Retina (tissue), 1 donor: ENCODE measurements at regions not wholly inside any gene's neighbourhood (a gene's known extent, or its start where the extent isn't known, plus 50 kb on each side); places are given as distances from the start of the nearest gene placed in this dataset.
"Not testable (repeated sequence)": the region's sequence is repeated elsewhere in the genome, so short reads cannot be mapped to it uniquely, and the experiment has no call there.

Experiments
- DNase-seq: peaks from one replicate; pipeline ENCODE4 v3.0.0-alpha.2; 2016

DNA sequence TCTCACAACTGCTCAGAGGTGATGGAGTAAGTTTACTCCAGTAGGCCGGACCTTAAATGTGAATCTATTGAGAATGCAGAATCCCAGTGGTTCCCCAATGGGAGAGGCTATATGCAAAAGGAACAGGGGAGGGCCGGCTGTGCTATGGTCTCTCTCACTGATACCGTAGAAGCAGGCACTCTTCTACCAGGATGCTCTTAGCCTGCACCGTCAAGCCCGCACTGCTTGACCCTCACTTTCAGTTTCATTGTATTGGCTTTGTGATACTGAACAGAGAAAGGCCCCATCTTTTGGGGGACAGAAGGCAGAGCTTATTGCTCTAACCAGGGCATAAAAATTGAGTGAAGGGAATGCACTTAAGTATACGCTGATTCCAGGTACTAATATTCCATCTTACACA, 615.0 kb upstream of the RGMB start:
- no peak for DNase-seq

DNA sequence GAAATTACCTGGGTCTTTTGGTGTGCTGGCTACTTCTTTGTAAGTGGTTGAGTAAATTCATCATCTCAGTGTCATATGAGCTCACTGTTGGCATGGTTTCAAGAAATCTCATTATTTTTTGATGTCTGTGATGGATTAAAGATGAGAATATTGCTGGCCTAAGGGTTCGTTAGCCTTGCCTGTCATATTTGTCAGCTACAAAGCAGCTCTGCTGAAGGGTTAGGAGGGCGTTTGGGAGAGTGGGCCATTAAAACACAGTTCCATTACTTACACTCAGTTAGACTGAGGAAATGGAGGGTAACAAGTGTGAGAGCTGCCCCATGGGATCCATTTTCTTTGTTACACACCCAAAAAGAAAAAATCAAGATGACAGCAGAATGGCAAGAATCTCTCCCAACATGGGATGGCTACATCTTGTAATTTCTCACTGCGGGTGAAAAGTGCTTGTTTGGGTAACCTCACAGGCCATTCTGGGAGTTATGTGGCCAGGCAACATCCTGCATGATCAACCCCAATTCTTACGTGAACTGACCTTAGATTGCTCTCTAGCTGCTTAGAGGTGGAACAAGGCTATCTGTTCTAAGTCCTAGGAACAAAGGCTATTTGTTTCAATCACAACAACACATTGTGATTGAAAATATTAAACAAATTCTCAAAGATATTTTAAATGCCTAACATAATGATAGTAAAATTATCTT, 609.5 kb upstream of the RGMB start:
- DNase-seq, result peak; percentile 81

DNA sequence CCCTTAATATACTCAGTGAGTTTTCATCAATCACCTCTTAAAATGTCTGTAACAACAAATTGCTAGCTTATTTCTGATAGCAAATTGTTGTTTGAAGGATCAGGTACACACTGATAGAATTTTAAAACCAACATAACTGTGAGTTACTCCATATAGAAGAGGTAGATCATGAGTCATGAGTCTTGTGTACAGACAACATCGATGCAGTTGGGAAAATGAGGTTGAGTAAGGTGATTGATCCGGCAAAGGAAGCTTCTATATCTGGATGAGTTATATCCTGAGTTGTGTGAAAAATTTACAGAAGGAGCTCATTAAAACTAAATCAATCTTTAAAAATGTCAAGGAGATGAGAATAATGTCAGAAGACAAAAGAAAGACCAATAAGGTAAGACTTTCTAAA, 604.6 kb upstream of the RGMB start:
- no peak for DNase-seq

DNA sequence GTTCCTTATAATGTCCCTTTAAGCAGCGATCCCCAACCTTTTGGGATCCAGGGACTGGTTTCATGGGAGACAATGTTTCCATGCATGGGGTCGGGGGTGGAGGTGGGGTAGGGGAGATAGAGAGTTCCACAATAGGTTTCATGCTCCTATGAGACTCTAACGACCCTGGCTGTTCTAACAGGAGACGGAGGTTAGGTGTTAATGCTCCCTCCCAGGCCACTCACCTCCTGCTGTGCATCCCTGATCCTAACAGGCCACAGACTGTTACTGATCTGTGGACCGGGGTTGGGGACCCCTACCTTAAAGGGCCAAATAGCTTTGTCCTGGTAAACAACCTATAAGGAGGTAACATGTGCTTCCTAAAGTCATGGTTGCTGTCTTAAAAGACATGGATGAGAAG, 602.5 kb upstream of the RGMB start:
- DNase-seq, result no peak

DNA sequence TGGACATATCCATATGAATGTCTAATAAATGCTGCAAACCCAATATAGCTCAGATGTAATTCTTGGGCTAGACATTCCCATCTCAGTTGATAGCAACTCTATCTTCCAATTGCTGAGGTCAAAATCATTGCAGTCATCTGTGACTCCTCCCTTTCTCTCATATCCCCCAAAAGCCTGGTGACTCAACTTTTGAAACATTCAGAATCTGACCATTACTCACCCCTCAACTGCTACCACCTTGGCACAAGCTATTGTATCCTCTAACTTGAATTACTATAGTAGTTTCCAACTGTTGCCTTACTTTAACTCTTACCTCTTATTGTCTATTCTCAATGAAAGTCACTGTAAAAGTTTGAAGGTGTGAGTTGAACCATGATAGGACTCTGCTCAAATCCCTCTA, 600.1 kb upstream of the RGMB start:
- no peak for DNase-seq

DNA sequence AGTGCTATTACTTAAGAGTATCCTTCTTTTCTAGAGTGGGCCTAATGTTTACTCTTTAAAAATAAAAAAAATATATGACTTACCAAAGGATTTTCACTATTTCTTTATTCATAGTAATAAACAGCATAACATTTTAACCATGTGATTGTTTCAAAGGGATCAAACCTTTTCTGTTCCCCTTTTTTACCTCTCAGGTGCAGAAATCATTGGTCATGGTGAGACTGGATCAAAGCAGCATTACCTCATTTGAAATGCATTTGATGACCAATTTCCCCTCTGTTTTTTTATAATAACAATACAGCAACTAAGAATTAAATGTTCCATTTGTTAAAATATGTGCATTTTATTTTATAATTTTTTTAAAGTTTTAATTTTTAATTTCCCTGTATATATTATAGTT, 598.0 kb upstream of the RGMB start:
- DNase-seq, result no peak

DNA sequence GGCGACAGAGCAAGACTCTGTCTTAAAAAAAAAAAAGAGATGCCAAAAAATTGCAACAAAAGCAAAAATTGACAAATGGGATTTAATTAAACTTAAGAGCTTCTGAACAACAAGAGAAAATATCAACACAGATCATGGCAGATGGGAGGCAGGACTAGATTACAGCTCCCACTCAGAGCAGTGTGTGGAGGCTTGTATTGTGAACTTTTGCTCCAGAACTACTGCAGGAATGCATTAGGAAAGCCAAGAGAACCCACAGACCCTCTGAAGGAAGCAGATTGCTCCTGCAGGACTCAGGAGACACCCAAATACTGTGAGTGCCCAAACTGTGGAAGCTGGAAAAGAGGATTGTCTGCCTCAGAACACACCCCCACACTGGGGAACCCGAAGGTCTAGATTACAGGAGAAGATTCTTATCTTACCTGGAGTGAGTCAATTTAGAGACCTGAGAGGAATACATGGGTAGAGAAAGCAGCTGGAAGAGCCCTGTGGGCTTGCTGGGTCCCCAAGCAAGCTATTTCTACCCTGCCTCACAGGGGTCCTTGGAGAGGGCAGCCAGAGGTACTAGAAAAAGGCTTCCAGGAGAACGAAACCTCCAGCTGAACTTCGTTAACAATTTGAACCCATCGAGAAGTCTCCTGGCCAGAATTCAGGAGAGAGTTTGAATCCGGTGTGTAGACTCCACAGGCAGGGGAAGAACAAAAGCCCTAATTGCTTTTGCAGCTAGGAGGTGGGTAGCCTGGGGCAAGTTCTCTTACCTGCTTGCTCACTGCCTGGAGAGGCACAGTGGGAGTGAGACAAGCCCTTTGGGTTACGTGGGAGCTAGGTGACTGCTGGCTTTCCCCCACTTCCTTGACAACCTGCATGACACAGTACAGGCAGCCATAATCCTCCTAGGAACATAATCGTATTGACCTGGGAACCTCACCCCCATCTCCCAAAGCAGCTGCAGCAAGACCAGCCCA, 593.4 kb upstream of the RGMB start:
- no peak for DNase-seq

DNA sequence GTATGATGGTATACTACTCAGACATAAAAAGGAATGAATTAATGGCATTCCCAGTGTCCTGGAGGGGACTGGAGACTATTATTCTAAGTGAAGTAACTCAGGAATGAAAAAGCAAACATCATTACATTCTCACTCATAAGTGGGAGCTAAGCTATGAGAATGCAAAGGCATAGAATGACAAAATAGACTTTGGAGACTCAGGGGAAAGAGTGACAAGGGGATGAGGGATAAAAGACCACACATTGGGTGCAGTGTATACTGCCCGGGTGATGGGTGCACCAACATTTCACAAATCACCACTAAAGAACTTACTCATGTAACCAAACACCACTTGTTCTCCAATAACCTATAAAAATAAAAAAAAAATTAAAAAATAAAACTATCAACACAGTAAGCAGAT, 587.3 kb upstream of the RGMB start:
- no peak for DNase-seq

DNA sequence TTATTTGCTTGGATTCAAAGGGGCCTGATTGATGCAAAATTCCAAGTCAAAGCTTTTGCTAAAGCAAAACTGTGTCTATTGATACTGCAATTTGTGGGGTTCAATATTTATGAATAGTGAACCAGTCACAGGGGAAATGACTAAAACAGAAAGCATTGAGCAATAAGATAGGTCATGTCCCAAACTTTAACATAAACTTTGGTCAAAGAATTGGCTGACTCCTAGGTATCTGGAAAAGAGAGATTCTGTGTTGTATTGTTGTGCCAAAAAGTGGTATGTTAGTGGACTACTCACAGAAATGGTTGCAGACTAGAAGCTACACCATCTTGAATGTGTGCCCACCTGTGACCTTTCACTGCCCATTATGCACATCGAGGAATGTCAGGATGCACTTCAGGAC, 585.5 kb upstream of the RGMB start:
- no peak for DNase-seq

DNA sequence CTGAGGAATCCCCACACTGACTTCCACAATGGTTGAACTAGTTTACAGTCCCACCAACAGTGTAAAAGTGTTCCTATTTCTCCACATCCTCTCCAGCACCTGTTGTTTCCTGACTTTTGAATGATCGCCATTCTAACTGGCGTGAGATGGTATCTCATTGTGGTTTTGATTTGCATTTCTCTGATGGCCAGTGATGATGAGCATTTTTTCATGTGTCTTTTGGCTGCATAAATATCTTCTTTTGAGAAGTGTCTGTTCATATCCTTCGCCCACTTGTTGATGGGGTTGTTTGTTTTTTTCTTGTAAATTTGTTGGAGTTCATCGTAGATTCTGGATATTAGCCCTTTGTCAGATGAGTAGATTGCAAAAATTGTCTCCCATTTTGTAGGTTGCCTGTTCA, 583.1 kb upstream of the RGMB start:
- DNase-seq, result not testable (repeated sequence)

DNA sequence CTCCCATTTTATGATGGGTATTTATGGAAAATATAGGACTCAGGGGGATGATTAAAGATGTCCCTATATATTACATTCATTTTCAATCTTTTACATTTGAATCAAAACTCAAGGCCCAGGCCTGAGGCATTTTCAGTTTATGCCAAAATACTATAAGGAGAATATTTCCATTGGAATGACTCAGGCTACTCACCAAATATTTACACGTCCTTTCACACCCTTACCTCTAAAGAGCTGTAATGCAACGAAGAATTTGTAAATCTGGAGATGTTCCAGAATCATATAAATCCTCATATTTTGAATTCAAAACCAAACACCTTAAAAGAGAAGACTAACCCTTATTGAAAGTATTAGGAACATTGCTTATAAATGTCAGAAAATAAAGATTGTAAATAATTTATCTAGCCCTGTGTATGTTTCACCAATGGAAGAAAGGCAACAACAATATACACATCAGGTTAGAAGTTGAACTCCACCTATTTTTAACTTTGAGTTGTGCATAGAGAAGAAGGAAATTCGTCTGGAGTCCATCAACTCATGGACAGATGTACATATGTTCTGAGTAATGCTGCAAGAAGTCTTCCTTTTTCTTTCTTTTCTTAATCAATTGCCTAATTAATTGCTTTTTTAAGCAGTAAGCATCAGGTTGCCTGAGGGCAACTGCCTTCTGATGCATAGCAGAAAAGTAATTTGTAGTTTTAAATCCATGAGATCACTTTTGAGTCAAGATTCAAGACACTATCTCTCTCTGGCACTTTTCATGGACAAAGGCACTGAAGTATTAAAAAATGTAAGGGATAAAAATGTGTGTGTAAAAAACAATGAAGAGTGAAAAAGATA, 579.3 kb upstream of the RGMB start:
- DNase-seq, result no peak

DNA sequence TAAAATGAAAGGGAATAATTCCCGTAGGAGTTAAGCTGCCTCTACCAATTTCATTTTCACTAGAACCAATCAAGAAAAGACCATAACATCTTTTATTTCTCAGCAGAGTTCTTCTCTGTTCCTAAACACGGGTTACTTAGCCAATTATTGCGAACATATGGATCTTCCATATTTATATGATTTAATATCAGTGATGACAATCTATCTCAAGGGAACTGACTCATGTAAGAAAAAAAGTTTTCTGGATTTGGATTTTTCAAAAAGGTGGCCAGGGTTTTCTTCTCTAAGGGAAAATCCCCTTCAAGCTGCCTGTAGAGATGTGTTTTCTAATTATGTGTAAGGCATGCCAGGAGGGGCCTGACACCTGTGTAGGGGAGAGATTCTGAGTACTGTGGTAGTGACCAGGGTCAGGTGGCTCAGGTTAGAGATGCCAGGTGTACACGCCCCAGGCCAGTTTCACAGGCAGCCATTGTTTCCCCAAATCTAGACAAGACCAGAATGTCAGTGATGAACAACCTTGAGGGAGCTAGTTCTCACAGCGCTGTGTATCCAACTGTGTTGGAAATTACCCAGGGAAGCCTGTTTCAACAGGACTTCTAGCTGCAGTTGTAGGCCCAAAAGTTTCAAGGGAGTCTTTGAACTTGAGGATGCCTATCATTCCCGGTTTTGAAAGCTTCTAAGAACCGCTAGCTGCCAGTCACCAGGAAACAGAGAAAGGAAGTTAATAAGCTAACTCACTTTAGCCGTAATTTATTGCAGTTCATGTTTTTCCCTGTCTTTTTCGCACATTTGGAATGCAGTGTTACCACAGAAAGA, 572.5 kb upstream of the RGMB start:
- no peak for DNase-seq

DNA sequence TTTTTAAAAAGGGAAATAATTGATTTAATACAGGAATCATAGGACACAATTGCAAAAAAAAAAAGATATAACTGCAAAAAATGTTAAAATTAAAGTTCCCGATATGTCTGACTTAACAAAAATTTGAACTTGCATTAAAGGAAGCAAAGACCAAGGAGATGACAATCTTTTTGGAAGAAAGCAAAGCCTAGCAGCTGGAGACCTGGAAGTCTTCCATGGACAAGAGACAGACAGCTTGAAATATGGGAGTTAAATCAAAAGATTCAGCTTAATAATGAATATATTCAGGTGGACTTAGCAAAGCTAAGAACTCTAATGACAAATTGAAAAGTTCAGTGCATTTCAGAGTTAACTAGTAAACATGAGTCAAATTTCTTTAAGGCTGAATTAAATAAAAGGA, 568.7 kb upstream of the RGMB start:
- no peak for DNase-seq

DNA sequence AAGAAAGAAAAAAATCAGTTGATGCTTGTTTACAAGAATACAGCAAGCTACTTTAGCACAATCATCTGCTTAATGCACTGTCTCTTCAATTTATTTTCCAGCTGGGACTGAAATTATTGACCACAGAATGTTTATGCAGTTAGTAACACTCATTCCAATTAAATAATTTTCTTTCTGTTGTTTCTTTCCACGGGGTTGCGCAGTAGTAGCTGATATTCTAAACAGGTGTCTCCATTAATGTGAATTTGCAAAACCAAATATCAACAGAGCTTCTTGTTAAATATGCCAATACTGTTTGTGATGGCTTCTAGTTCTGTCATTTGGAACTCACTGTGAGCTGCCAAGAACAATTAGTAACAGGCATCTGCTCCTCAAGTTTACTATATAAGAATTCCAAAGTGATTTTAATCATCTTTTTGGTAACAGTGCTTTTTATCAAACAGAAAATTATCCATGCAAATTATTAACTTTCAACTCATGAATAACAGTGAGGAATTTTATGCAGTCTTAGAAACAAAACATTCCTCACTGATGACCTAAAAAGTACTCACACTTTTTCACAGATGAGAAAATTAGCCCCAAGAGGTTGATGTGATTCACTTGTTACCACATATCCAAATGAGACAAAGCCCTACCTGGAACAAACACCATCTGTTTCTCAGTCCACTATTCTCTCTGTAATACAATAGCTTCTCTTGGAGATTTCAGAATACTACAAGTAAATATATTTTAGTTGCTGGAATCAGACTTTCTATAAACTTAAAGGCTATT, 567.6 kb upstream of the RGMB start:
- peak; percentile 50 for DNase-seq

DNA sequence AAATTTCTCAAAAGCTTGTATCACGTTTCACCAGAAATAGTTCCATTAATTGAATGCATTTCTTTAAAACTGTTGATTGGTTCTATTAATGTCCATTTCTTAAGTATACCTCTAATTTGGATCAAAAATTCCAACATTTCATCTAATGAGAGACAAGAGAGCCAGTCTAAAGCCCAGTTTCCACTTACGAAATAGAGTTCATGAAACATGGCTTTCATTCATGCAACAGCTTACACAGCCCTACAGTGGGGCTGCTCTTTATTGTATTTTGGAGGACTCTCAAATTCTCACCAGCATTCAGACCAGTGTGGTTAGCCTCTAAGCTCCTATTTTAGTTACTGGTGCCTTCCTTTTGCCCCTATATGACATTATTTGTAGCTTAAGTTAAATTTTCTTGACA, 566.9 kb upstream of the RGMB start:
- DNase-seq, result no peak

DNA sequence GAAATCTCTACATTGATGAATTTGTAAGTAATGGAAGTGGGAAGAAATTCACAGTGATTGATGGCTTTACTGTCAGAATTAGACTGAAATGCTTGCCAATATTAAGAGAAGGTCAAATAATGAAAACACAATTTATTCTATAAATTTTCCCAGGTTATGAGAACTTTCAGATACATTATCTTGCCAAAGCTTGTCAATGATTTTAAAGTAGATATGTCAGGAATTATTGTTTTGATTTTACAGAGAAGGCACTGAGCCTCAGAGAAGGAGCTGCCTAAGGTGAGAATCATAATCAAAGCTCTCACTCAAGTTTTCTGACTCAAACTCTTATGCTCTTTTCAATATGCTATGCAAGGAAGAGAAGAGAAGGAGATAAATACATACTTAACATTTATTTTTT, 564.0 kb upstream of the RGMB start:
- DNase-seq, result no peak

DNA sequence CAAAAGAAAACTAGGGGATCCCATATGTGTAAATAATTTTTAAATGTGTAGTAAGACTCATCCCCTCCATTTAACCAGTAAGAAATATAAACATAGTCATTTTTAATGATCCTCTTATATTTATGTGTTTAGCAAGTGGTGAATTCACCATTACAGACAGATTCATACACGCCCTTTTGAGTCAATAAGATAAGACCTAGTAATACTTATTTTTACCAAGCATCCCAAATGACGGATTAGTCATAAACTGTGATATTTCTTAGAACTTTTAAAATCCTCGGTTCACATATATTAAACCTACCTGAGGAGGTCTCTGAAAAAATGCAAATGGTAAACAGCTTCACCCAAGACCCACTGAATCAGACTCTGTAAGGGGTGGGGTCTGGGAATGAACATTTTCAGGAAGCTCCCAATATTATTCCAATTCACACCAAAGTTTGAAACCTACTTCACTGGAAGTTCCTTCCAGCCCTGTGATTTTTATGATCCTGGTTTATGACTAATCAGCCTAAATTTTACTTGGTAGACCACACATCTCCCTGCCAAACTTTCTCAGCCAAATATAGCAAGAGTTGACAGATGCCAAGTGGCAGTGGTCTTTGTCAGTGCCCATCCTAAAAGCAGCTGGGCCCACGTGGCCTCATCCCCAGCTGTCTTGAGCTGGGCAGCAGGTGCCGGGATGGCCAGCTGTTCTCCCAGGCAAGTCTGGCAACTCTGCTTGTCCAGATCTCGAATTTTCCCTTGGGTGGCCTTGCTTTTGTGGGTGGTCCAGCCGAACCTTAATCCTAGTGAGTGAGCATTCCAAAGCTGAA, 559.0 kb upstream of the RGMB start:
- peak; percentile 36 for DNase-seq

DNA sequence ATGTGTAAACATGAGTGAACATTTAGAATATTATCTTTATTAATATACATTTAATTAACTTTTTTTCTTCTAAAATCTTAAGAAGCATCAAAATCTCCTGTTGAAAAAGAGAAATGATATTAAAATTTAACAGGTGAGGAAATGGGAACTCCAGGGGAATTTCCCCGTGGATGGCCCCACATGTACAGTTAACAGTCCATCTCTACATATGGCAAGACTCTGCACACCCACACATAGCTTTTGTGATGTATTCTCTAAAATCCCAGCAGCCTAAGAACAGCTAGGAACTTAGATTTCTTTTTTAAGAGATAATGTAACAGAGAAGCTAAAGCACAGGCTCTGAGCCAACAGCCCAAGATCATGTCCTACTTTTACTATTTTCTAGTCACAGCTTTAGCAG, 556.3 kb upstream of the RGMB start:
- no peak for DNase-seq

DNA sequence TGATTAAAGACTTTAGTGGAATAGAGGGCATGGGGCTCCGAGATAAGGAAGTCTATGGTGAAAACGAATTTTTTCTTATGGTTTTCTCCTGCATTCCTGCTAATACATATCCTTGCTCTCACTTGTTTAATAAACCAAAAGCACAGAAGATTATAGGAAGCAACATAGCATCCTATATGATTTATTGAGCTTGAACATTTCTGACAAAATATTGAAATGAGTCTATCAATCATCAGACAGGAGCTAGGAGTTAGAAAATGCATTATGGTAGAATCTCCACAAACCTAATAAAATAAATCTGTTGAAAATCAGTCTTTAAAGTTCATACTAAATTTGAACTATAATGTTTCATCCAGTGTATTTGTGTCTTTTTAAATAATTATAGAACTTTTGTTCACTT, 554.6 kb upstream of the RGMB start:
- no peak for DNase-seq

DNA sequence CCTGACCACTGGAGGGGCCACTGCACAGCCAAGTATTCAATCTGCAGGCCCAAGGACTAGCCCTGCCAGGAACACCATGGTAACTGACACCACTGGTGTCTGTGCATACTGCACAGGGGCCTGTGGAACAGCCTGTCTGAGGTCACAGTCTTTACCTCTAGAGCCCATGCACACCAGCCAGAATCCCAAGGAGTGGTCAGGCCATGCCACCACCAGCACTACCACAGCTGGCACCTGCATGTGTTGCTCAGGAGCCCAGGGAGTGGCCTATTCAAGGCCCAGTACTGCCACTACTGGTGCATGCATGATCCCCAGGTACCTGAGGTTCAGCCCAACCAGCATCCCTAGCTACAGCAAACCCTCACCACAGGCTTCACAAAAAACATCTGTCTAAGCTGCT, 546.0 kb upstream of the RGMB start:
- DNase-seq, result no peak

DNA sequence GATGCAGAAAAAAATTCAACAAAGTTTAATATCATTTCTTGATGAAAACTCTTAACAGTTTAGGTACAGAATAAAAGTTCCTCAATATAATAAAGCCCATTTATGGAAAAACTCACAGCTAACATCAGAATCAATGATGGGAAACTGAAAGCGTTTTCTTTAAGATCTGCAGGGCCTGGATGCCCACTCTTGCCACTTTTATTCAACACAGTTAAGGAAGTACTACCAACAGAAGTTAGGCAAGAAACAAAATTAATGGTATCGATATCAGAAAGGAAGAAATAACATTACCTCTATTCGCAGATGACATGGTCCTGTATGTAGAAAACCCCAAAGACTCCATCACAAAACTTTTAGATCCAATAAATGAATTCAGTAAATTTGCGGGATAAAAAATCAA, 542.4 kb upstream of the RGMB start:
- DNase-seq, result no peak
